ENCODE measurements at regions not wholly inside any gene's neighbourhood (a gene's known extent, or its start where the extent isn't known, plus 50 kb on each side); places are given as distances from the start of the nearest gene placed in this dataset.

GRCh38 chr5:36363101-36363500, 61.4 kb upstream of the RANBP3L start:
- WGBS, 2 donors: 97 to 100% methylated on average over 1 of the region's 1 CpG
- intact Hi-C loops (cut with DNase I): no loop called here
- DNase-seq: no peak
- Histone ChIP-seq H3K27ac (no peak overlapping the region), H3K27me3 (no peaks in the 10 kb centered on the region), H3K4me1 (peaks cover 13 to 20% of the 10 kb centered on the region in 2 donors), H3K36me3 (no peaks in the 10 kb centered on the region), H3K4me3 (replicated peaks in 1 of 3) (no peak overlapping the region), H3K9me3 (no peaks in the 10 kb centered on the region)
- TF ChIP-seq POLR2A (IDR thresholded peaks at IDR 0.05): no peak
- no peak for TF ChIP-seq CTCF (IDR thresholded peaks at IDR 0.05)

- TF ChIP-seq POLR2A (IDR thresholded peaks at IDR 0.05) (no peak), CTCF (IDR thresholded peaks at IDR 0.05) (no peak)
- DNase-seq: no peak
- H3K4me1 ChIP-seq: peaks cover 13 to 20% of the 10 kb centered on the region in 2 donors
- H3K27me3 ChIP-seq: no peaks in the 10 kb centered on the region
- no peak overlapping the region for H3K4me3 ChIP-seq (replicated peaks in 1 of 3)
- no peak overlapping the region for H3K27ac ChIP-seq
- WGBS, 2 donors: 72 to 83% methylated on average over 2 of the region's 2 CpGs
- intact Hi-C loops (cut with DNase I): no loop called here
- no peaks in the 10 kb centered on the region for H3K36me3 ChIP-seq
- H3K9me3 ChIP-seq: no peaks in the 10 kb centered on the region
Observed at GRCh38 chr5:36363744-36364143, 62.0 kb upstream of the RANBP3L start.

- no peaks in the 10 kb centered on the region for H3K27me3 ChIP-seq
- peaks cover 13 to 20% of the 10 kb centered on the region in 2 donors for H3K4me1 ChIP-seq
- no peak overlapping the region for H3K4me3 ChIP-seq (replicated peaks in 1 of 3)
- H3K27ac ChIP-seq: no peak overlapping the region
- H3K36me3 ChIP-seq: no peaks in the 10 kb centered on the region
- intact Hi-C loops (cut with DNase I): no loop called here
- DNase-seq: no peak
- TF ChIP-seq CTCF (IDR thresholded peaks at IDR 0.05) (no peak), POLR2A (IDR thresholded peaks at IDR 0.05) (no peak)
- no peaks in the 10 kb centered on the region for H3K9me3 ChIP-seq
- WGBS, 2 donors: 57 to 65% methylated on average over 4 of the region's 4 CpGs
Observed at GRCh38 chr5:36364473-36364872, 62.8 kb upstream of the RANBP3L start.

GRCh38 chr5:36365896-36366295, 64.2 kb upstream of the RANBP3L start:
- Histone ChIP-seq H3K4me3 (replicated peaks in 1 of 3) (no peak overlapping the region), H3K4me1 (peaks cover 13 to 17% of the 10 kb centered on the region in 2 donors), H3K27ac (no peak overlapping the region), H3K27me3 (no peaks in the 10 kb centered on the region), H3K9me3 (no peaks in the 10 kb centered on the region), H3K36me3 (no peaks in the 10 kb centered on the region)
- DNase-seq: no peak
- intact Hi-C loops (cut with DNase I): no loop called here
- 72 to 82% methylated on average over 1 of the region's 1 CpG for WGBS, 2 donors
- TF ChIP-seq POLR2A (IDR thresholded peaks at IDR 0.05) (no peak), CTCF (IDR thresholded peaks at IDR 0.05) (no peak)

GRCh38 chr5:36366883-36367282, 65.2 kb upstream of the RANBP3L start:
- Histone ChIP-seq H3K27me3 (no peaks in the 10 kb centered on the region), H3K36me3 (no peaks in the 10 kb centered on the region), H3K9me3 (no peaks in the 10 kb centered on the region), H3K4me3 (replicated peaks in 1 of 3) (no peak overlapping the region), H3K4me1 (peaks cover 13 to 17% of the 10 kb centered on the region in 2 donors), H3K27ac (peak overlapping the region; percentile 1 to 34 (median 11))
- intact Hi-C loops (cut with DNase I): no loop called here
- no peak for TF ChIP-seq CTCF (IDR thresholded peaks at IDR 0.05)
- TF ChIP-seq POLR2A (IDR thresholded peaks at IDR 0.05): no peak
- no peak for DNase-seq
- WGBS, 2 donors: 13 to 16% methylated on average over 1 of the region's 1 CpG

All from thyroid gland (tissue), 4 donors.